CD4-positive, alpha-beta T cell treated with Interleukin-10 for 1 hour (primary cell): ENCODE measurements at regions not wholly inside any gene's neighbourhood (a gene's known extent, or its start where the extent isn't known, plus 50 kb on each side); places are given as distances from the start of the nearest gene placed in this dataset.
"Not testable (repeated sequence)": the region's sequence is repeated elsewhere in the genome, so short reads cannot be mapped to it uniquely, and the experiment has no call there.

Source experiments
- DNase-seq: peaks from one replicate; pipeline ENCODE4 v3.0.0-alpha.2; 2020

GRCh38 chr3:87564438-87564837, 288.1 kb upstream of the POU1F1 start:
- DNase-seq: no peak

- DNase-seq: no peak
Measured at GRCh38 chr3:87563712-87564111, 287.3 kb upstream of the POU1F1 start.

- no peak for DNase-seq
Measured at GRCh38 chr3:87558492-87558891, 282.1 kb upstream of the POU1F1 start.

GRCh38 chr3:87555290-87555689, 278.9 kb upstream of the POU1F1 start:
- no peak for DNase-seq

- no peak for DNase-seq
Measured at GRCh38 chr3:87553058-87553457, 276.7 kb upstream of the POU1F1 start.

DNA sequence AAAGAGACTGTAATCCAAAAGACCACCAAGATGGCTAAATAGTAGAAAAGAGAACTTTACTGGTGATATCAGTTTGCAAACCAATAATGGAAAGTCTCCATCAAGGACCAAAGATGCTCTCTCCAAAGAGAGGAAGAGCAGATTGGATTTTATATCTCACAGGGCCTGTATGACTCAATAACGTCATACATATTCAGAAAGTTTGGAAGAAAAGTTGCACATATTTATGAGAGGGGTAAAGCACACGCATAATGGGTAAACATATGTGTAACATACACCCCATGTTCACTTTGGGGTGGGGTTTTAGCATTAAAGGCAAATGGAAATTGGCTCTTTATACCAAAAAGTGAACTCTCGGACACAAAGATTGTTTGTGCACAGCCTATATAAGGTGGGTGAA, 274.5 kb upstream of the POU1F1 start:
- DNase-seq: no peak

DNA sequence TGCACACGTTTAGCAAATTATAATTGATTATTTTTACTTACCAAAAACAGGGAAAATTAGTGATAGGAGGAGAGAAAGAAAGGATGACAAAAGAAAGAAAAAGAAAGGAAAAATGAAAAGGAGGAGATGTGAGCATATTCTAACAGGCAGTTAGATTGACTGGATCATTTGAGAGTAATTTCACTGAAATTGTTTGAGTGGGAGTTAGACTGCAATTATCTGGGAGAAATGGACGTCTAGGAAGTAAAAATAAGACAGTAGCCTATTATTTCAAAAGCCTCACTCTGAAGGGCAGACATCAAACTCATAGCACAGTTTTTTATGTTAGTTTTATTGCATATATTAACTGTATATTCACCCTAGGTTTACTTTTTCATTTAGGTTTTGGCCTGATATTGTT, 272.8 kb upstream of the POU1F1 start:
- no peak for DNase-seq

GRCh38 chr3:87548271-87548670, 271.9 kb upstream of the POU1F1 start:
- DNase-seq: no peak

- DNase-seq: no peak
Measured at GRCh38 chr3:87546216-87546615, 269.8 kb upstream of the POU1F1 start.

GRCh38 chr3:87543408-87543807, 267.0 kb upstream of the POU1F1 start:
- DNase-seq: not testable (repeated sequence)

GRCh38 chr3:87541723-87542122, 265.3 kb upstream of the POU1F1 start:
- DNase-seq: no peak

- DNase-seq: not testable (repeated sequence)
Measured at GRCh38 chr3:87538722-87539121, 262.3 kb upstream of the POU1F1 start.

DNA sequence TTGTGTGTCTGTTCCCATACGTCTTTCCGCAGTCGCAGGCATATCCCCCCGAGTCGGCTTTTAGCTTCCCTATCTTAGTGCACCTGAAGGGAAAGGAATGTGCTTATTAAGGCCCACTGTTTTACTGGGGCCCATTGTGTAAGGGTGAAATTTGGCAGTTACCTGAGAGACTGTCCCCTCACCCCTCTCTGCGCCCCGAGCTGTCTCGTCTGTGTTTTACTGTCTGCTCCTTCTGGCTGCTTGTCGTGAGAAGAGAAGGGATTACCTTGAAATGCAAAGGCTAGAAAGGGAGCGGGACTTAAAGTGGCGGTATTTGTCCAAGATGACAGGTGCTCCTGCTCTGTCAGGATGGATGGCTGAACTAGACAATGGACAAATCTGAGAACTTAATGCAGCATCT, 233.0 kb upstream of the POU1F1 start:
- DNase-seq: no peak

DNA sequence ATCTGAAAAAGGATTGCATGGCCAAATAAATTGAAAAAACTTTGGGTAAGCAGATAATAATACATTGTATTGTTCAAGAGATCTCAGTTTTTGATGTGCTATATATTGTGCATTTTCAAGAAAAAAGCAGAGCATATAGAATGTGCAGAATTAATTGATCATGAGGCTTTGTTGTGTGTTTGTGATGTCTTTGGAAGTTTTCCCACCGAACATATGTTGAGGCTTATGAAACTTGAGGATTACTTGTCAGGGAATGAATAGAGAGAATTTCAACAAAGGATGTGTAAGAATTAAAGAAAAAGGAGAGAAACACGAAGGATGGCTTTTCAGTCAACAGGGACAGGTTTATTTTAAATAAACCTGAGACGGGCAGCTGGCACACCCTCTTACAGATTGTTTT, 232.5 kb upstream of the POU1F1 start:
- DNase-seq: no peak

DNA sequence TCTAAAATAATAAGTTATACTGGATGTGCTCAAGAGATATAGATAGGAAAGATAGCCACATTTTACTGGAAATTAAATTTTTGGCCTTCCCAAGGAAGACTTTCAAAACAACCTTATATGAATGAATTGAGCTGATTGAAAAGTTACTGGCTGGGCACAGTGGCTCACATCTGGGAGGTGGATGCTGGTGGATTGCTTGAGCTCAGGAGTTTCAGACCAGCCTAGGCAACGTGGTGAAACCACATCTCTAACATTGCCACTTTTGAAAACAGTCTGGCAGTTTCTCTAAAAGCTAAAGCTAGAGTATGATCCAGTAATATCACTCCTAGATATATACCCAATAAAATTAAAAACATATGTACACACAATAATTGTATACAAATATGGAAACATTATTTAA, 231.4 kb upstream of the POU1F1 start:
- DNase-seq: no peak

GRCh38 chr3:87503900-87504498, 227.6 kb upstream of the POU1F1 start:
- peak; percentile 5 for DNase-seq

- no peak for DNase-seq
Measured at GRCh38 chr3:87501076-87501475, 224.7 kb upstream of the POU1F1 start.

GRCh38 chr3:87498358-87499080, 222.1 kb upstream of the POU1F1 start:
- no peak for DNase-seq

GRCh38 chr3:87495938-87496337, 219.6 kb upstream of the POU1F1 start:
- no peak for DNase-seq

GRCh38 chr3:87494264-87494663, 217.9 kb upstream of the POU1F1 start:
- no peak for DNase-seq

GRCh38 chr3:87491843-87492242, 215.5 kb upstream of the POU1F1 start:
- DNase-seq: no peak

DNA sequence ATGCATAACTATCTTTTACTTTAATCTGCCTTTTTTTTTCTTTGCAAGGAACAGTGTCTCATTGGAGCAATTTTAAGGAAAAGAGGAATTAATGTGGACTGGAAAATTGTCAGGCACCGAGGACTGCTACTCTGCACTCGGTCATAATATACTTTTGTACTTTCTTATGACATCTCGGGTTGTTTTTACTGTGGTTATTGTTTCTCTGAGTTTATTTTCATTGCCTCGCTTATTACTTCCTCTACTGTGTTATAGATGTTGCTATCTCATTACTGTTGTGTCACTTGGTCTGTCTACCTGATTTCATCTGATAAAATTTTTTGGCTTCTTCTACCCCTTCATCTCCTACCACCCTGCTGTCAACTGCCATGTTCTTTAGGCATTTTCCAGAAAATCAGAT, 213.5 kb upstream of the POU1F1 start:
- DNase-seq: no peak

DNA sequence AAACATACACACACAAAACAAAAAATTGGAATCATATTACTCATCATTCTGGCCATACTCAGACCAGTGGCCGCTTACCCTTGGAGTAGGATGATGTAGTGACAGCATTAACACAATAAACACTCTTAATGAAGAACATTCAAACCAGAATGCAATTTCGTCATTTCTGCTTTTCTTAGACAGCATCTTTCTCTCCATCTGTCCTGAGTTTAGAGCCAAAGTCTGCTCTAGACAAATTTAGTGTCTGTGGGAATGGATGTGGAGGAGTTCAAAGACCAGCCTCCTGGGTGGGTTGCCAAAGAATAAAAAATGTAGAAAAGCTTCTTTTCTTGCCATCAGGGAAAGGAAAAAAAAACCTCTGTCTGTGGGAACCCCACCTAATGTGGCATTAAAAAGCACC, 212.4 kb upstream of the POU1F1 start:
- DNase-seq: no peak

GRCh38 chr3:87486635-87487034, 210.3 kb upstream of the POU1F1 start:
- not testable (repeated sequence) for DNase-seq

DNA sequence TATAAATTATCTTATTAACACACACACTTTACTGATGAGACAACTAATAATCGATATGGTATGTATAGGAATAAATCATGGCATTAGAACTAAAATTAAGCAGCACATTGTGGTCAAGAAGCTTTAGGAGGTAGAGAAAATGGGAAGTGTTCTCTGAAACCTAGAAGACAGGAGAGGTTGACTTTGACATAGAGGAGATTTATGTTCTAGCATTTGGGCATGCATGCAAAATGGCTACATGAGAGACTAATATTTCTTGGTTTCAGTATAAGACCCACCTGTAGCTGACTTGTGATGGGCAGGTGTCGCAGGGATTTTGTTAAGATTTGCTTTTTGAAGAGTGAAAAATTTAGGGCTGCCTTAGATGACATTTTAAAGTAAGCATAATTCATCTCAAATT, 209.7 kb upstream of the POU1F1 start:
- no peak for DNase-seq
